ENCODE measurements at regions not wholly inside any gene's neighbourhood (a gene's known extent, or its start where the extent isn't known, plus 50 kb on each side); places are given as distances from the start of the nearest gene placed in this dataset.

- no peak for TF ChIP-seq CTCF (conservative IDR thresholded peaks at IDR 0.05)
- H3K27ac ChIP-seq = no peak overlapping the region
These were observed 1798.4 kb upstream of the WWC1 start for GRCh38 chr5:166493040-166493439.

GRCh38 chr5:166493612-166494011 lies 1797.8 kb upstream of the WWC1 start:
- no peak for TF ChIP-seq CTCF (conservative IDR thresholded peaks at IDR 0.05)
- H3K27ac ChIP-seq = no peak overlapping the region

GRCh38 chr5:166497496-166498104 lies 1793.8 kb upstream of the WWC1 start:
- no peak for TF ChIP-seq CTCF (conservative IDR thresholded peaks at IDR 0.05)

GRCh38 chr5:166499447-166500240 lies 1791.8 kb upstream of the WWC1 start:
- no peak overlapping the region for H3K27ac ChIP-seq
- TF ChIP-seq CTCF (conservative IDR thresholded peaks at IDR 0.05) = no peak

More at GRCh38 chr5:166497496-166498104, 1793.8 kb upstream of the WWC1 start:
- H3K27ac ChIP-seq = no peak overlapping the region

GRCh38 chr5:166503506-166503905 lies 1787.9 kb upstream of the WWC1 start:
- TF ChIP-seq CTCF (conservative IDR thresholded peaks at IDR 0.05) = no peak
- H3K27ac ChIP-seq = no peak overlapping the region

- TF ChIP-seq CTCF (conservative IDR thresholded peaks at IDR 0.05) = no peak
- H3K27ac ChIP-seq = no peak overlapping the region
These were observed 1786.4 kb upstream of the WWC1 start for GRCh38 chr5:166505067-166505466.

- no peak overlapping the region for H3K27ac ChIP-seq
- TF ChIP-seq CTCF (conservative IDR thresholded peaks at IDR 0.05) = no peak
These were observed 1785.9 kb upstream of the WWC1 start for GRCh38 chr5:166505544-166505943.
